D341Med (cell line): ENCODE measurements at regions not wholly inside any gene's neighbourhood (a gene's known extent, or its start where the extent isn't known, plus 50 kb on each side); places are given as distances from the start of the nearest gene placed in this dataset.
A peak's percentile ranks its signal among the peaks of the same experiment; 100 is the strongest.
"Not testable (repeated sequence)": the region's sequence is repeated elsewhere in the genome, so short reads cannot be mapped to it uniquely, and the experiment has no call there.

ENCODE experiments used
- DNase-seq: peaks from one replicate; pipeline ENCODE4 v3.0.0; 2012; ENCODE audit warnings: low spot score

DNA sequence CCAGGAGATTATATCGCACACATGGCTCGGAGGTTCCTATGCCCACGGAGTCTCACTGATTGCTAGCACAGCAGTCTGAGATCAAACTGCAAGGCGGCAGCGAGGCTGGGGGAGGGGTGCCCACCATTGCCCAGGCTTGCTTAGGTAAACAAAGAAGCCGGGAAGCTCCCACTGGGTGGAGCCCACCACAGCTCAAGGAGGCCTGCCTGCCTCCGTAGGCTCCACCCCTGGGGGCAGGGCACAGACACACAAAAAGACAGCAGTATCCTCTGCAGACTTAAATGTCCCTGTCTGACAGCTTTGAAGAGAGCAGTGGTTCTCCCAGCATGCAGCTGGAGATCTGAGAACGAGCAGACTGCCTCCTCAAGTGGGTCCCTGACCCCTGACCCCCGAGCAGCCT, 112.0 kb upstream of the NDST3 start:
- not testable (repeated sequence) for DNase-seq

DNA sequence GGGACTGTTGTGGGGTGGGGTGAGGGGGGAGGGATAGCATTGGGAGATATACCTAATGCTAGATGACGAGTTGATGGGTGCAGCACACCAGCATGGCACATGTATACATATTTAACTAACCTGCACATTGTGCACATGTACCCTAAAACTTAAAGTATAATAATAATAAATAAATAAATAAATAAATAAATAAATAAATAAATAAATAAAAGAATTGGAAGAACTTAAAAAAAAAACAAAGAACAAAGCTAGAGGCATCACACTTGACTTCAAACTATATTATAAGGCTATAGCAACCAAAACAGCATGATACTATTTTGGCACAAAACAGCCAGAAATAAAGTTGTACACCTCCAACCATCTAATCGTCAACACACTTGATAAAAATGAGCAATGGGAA, 106.5 kb upstream of the NDST3 start:
- not testable (repeated sequence) for DNase-seq

DNA sequence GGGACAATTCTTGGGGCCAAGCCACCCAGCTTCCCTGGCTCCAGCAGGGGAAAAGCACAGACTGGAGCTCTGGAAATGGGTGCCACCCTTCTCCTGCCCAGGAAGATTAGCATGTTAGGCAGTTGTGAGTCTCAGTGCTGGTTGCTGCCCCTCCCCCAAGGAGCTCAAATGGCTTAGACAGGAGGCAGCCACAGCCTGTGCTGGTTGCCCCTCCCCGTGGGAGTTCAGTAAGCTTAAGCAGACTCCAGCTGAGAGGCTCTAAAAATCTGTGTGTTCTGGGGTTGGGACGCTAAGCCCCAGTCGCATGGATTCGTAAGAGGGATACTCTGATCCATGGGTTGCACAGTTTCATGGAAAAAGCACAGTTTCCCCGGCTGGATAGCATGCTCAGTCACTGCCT, 92.7 kb upstream of the NDST3 start:
- DNase-seq, result peak; percentile 84

DNA sequence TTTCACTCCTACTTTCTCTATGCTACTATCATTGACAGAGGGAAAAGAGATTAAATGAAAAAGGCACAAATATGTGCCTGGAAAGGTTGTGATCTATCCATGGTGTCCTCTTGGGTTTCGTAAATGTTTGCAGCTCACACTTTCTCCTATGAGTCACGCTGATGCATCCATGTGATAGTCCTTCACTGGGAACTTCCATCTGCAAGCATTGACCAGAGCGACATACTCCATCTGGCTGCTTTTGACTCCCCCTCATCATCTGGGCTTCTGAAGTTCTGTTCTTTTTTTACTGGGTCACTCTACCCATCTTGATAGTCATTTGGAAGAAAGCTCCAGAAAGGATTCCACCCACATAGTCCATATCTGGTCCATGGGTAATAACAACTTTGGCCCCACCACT, 84.7 kb upstream of the NDST3 start:
- DNase-seq, result no peak

DNA sequence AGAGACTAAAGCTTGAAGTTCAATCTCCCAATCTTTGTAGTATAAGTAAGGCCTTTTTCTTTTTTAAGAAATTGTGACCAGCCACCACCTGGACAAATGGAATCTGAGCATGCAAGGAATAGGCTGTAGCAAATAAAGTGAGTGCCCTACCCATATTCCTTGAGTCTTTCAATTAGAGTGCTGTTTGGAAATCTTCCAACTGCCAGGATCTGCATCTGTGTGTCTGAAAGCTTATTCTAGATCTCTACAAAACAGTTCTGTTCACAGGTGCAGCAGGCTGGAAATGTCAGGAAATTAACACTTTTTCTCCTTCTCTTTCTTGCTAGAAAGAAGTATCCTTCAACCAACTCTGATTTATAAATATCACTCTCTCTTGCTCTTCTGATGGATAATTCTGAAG, 76.7 kb upstream of the NDST3 start:
- no peak for DNase-seq

DNA sequence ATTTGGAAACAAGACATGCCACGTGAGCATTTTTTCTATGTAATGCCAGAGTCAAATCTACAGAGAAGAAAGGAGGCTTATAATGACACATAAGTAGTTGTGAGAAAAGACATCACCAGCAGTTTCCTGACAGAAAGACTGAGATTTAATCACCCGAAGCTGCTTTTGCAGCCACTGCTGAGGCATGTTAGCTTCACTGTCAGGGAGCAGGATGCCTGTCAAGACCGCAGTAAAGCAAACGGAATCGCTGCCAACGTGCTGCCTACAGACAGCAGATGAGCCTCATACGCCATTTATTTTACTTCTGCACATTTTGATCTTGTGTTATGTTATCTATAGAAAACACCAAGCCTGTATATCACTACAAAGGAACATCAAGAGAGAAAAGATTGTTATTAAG, 68.7 kb upstream of the NDST3 start:
- no peak for DNase-seq

DNA sequence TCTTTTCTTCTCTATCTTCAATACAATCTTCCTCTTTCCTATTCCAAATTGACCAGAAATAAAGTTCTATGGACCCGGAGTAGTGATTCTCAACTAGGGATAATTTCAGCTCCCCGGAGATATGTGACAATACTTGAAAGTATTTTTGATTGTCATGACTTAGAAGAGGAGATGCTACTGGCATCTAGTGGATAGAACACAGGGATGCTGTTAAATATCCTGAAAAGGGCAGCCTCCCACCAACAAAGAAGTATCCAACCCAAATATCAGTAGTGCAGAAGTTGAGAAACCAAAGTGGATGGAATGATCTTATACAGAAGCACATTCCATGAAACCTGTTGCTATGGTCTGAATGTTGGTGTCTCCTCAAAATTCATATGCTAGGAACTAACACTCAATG, 65.7 kb upstream of the NDST3 start:
- DNase-seq, result no peak

DNA sequence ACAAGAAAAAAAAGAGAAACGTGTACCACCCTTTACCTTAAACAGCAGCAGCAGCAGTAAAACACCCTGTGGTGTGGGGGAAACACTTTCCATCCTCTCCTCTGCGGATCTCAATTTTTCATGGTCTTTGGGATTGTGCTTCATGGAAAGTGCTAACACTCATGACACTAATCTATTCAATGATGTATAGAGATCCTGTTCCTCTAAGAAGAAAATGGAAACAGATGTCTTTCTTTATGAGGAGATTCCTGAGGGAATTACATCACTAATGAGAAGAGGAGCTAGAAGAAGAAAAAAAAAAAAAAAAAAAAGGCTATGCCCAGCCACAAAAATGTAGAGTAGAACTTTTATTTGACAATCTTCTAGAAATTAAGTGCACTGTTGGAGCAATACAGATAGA, 62.9 kb upstream of the NDST3 start:
- no peak for DNase-seq

DNA sequence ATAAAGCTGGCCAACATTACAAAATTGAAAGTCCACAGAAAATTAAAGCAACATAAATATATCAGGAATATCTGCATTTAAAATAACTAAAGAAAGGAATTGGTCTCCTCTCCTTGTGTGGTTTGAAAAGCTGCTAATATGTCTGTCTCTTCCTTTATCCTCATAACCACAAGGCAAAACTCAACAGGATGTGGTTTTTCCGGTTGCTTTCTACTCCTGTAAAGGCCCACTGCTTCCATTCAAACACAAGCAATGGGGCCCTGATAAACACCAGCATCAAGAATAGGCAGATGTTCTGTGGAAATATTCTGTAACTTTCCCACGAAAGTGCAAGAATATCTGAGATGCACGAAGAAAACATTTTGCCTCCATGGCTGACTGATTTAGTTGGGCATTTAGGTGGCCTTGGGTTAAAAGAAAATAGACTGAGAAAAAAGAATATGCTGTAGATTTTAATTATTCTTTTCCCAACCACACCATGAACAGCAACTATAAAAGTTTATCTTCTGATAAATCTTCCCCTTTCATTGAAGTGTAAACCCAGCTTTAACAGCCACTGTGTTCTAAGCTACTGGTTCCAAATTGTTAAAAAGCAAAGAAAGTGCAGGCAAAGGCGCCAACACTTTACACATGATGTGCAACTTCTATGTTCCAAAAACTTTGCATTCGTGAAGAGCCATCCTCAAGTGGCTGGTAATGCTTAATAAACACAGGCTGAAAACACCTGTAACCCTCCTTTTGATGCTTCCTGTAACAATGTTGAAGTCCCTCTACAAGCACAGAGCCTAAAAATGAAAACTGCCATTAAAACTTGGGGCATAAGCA, 50.5 kb upstream of the NDST3 start:
- no peak for DNase-seq

DNA sequence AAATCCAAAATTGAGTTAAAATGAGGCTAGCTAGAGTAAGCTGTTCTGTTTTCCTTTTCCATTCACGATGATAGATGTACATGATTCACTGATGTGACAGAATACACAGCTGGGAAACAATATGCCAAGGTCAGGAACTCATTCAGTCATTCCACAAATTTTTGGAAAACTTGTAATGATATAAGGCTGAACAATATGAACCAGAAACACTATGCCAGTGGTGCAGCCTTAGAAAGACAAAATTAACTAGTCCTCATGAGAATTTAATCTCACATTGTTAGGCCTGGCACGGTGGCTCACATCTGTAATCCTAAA, 50.0 kb upstream of the NDST3 start:
- no peak for DNase-seq
